ENCODE measurements at regions not wholly inside any gene's neighbourhood (a gene's known extent, or its start where the extent isn't known, plus 50 kb on each side); places are given as distances from the start of the nearest gene placed in this dataset.

- no peak overlapping the region for H3K4me3 ChIP-seq
- no peaks in the 10 kb centered on the region for H3K36me3 ChIP-seq
- TF ChIP-seq POLR2A (IDR thresholded peaks at IDR 0.05): no peak
- no peak for TF ChIP-seq POLR2AphosphoS5 (IDR thresholded peaks at IDR 0.05)
- TF ChIP-seq CTCF (IDR thresholded peaks at IDR 0.05 in 8 of 11, conservative IDR thresholded peaks at IDR 0.05 in 3 of 11): no peak
- H3K27me3 ChIP-seq (replicated peaks in 1 of 7): no peaks in the 10 kb centered on the region
- 76 to 97% (median 82%) methylated on average over 4 of the region's 4 CpGs for WGBS, 5 donors
- H3K27ac ChIP-seq: no peak overlapping the region
- intact Hi-C loops (cut with DNase I; ENCODE audit: low total_unique reads): no loop called here
- H3K4me1 ChIP-seq: no peaks in the 10 kb centered on the region
- DNase-seq: no peak
- peaks cover 0 to 31% (median 25%) of the 10 kb centered on the region in 8 donors for H3K9me3 ChIP-seq
Measured at GRCh38 chr20:24897974-24898373, 51.1 kb upstream of the CST7 start.

DNA sequence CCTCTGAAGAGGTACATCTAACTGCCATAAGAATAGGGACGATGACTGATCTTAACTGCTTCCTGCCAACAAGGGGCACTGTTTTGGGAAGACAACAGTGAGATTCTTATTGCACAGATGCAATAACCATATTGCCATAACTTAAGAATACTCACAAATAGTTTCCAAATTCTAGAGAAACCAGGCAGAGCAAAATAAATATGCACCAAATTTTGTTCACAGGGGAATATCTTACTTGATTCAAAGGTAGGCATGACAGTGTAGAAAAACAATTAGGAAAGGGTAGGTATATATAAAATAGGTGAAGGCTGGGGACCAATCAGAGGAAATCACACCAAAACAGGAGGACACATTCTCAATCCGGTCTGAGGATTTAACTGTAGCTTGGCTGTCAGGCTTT lies 49.9 kb upstream of the CST7 start:
- WGBS, 5 donors: 82 to 95% (median 86%) methylated on average over 2 of the region's 2 CpGs

More for the DNA sequence above, 49.9 kb upstream of the CST7 start:
- H3K36me3 ChIP-seq: no peaks in the 10 kb centered on the region
- H3K27ac ChIP-seq: no peak overlapping the region
- DNase-seq: no peak
- H3K9me3 ChIP-seq: peaks cover 0 to 31% (median 25%) of the 10 kb centered on the region in 8 donors
- H3K27me3 ChIP-seq (replicated peaks in 1 of 7): no peaks in the 10 kb centered on the region
- no peaks in the 10 kb centered on the region for H3K4me1 ChIP-seq
- intact Hi-C loops (cut with DNase I; ENCODE audit: low total_unique reads): no loop called here
- no peak for TF ChIP-seq POLR2A (IDR thresholded peaks at IDR 0.05)
- TF ChIP-seq POLR2AphosphoS5 (IDR thresholded peaks at IDR 0.05): no peak
- TF ChIP-seq CTCF (IDR thresholded peaks at IDR 0.05 in 8 of 11, conservative IDR thresholded peaks at IDR 0.05 in 3 of 11): no peak
- no peak overlapping the region for H3K4me3 ChIP-seq
